Nephron progenitor cell (in vitro differentiated cells): ENCODE measurements at regions not wholly inside any gene's neighbourhood (a gene's known extent, or its start where the extent isn't known, plus 50 kb on each side); places are given as distances from the start of the nearest gene placed in this dataset.
"Not testable (repeated sequence)": the region's sequence is repeated elsewhere in the genome, so short reads cannot be mapped to it uniquely, and the experiment has no call there.

Experiments
- DNase-seq: peaks from one replicate; pipeline ENCODE4 v3.0.0; 2021
- H3K27ac Mint-ChIP-seq: 2 replicates; pipeline ENCODE4 v1.8.0; 2021; ENCODE audit warnings: mild to moderate bottlenecking, moderate library complexity, mixed read lengths
- H3K27me3 Mint-ChIP-seq: 2 replicates; pipeline ENCODE4 v1.8.0; 2021; ENCODE audit warnings: mild to moderate bottlenecking, low read depth, mixed read lengths; ENCODE audit not compliant: poor library complexity
- H3K36me3 Mint-ChIP-seq: 2 replicates; pipeline ENCODE4 v1.8.0; 2021; ENCODE audit warnings: low read depth, mixed read lengths
- H3K4me1 Mint-ChIP-seq: 2 replicates; pipeline ENCODE4 v1.8.0; 2021; ENCODE audit warnings: mixed read lengths
- H3K4me3 Mint-ChIP-seq: 2 replicates; pipeline ENCODE4 v1.8.0; 2021; ENCODE audit warnings: mild to moderate bottlenecking, moderate library complexity, mixed read lengths
- H3K9me3 Mint-ChIP-seq: 2 replicates; pipeline ENCODE4 v1.8.0; 2021; ENCODE audit warnings: mild to moderate bottlenecking, moderate library complexity, mixed read lengths
- TF ChIP-seq, protein P1 (sequence below): fragments of 200-600 bp; sonication (generic); IDR thresholded peaks from 2 replicates; pipeline ENCODE4 v1.5.0; 2021; ENCODE audit warnings: antibody characterized with exemption

DNA sequence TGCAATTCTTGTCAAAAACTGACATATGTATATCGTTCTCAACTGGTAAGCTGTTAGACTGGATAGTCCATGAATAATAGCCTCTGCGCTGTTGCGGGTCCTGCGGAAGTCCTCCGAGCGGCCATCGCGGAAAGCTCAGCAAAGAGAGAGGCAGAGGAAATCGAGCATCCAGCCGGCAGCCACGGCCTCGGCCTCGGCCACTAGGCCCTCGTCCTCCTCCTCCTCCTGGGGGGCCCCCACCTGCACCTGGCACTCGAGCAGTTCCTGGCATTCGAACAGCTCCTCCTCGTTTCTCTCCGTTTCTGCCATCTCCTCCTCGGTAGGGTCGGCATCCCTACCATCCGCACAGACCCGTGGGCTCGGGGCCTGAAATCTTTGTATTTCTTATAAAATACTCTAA is 111.2 kb upstream of the CYLC1 start:
- H3K4me1 Mint-ChIP-seq, H3K27me3 Mint-ChIP-seq, H3K36me3 Mint-ChIP-seq, H3K4me3 Mint-ChIP-seq, H3K27ac Mint-ChIP-seq, DNase-seq: not testable (repeated sequence)
- H3K9me3 Mint-ChIP-seq, result peaks cover 43% of the 10 kb centered on the region

- H3K9me3 Mint-ChIP-seq, result peaks cover 43% of the 10 kb centered on the region
- not testable (repeated sequence) for H3K4me3 Mint-ChIP-seq, H3K4me1 Mint-ChIP-seq, H3K27ac Mint-ChIP-seq, H3K36me3 Mint-ChIP-seq, DNase-seq, H3K27me3 Mint-ChIP-seq
Measured at GRCh38 chrX:83750451-83750850, 110.5 kb upstream of the CYLC1 start.

- H3K36me3 Mint-ChIP-seq, result no peaks in the 10 kb centered on the region
- no peaks in the 10 kb centered on the region for H3K27me3 Mint-ChIP-seq
- no peak overlapping the region for H3K27ac Mint-ChIP-seq
- H3K4me3 Mint-ChIP-seq, result peak overlapping the region; percentile 58
- TF ChIP-seq, protein P1, sequence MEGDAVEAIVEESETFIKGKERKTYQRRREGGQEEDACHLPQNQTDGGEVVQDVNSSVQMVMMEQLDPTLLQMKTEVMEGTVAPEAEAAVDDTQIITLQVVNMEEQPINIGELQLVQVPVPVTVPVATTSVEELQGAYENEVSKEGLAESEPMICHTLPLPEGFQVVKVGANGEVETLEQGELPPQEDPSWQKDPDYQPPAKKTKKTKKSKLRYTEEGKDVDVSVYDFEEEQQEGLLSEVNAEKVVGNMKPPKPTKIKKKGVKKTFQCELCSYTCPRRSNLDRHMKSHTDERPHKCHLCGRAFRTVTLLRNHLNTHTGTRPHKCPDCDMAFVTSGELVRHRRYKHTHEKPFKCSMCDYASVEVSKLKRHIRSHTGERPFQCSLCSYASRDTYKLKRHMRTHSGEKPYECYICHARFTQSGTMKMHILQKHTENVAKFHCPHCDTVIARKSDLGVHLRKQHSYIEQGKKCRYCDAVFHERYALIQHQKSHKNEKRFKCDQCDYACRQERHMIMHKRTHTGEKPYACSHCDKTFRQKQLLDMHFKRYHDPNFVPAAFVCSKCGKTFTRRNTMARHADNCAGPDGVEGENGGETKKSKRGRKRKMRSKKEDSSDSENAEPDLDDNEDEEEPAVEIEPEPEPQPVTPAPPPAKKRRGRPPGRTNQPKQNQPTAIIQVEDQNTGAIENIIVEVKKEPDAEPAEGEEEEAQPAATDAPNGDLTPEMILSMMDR, result peak; percentile 60
- peaks cover 5% of the 10 kb centered on the region for H3K4me1 Mint-ChIP-seq
- no peak for DNase-seq
- peaks cover 4% of the 10 kb centered on the region for H3K9me3 Mint-ChIP-seq
Measured at GRCh38 chrX:83759872-83760271, 101.1 kb upstream of the CYLC1 start.

GRCh38 chrX:83771664-83772063 is 89.3 kb upstream of the CYLC1 start:
- no peak for DNase-seq
- no peak overlapping the region for H3K4me3 Mint-ChIP-seq
- no peaks in the 10 kb centered on the region for H3K4me1 Mint-ChIP-seq
- H3K9me3 Mint-ChIP-seq, result peaks cover 23% of the 10 kb centered on the region
- peaks cover 5% of the 10 kb centered on the region for H3K27me3 Mint-ChIP-seq
- no peaks in the 10 kb centered on the region for H3K36me3 Mint-ChIP-seq
- H3K27ac Mint-ChIP-seq, result no peak overlapping the region
- TF ChIP-seq, protein P1, result peak; percentile 8
